ENCODE measurements at regions not wholly inside any gene's neighbourhood (a gene's known extent, or its start where the extent isn't known, plus 50 kb on each side); places are given as distances from the start of the nearest gene placed in this dataset.
A peak's percentile ranks its signal among the peaks of the same experiment; 100 is the strongest.

GRCh38 chr16:64406770-64407181, 715.1 kb downstream of the CDH11 start:
- intact Hi-C loops (cut with DNase I): no loop called here
- ATAC-seq (no peak), DNase-seq (ENCODE audit: low spot score) (no peak)

DNA sequence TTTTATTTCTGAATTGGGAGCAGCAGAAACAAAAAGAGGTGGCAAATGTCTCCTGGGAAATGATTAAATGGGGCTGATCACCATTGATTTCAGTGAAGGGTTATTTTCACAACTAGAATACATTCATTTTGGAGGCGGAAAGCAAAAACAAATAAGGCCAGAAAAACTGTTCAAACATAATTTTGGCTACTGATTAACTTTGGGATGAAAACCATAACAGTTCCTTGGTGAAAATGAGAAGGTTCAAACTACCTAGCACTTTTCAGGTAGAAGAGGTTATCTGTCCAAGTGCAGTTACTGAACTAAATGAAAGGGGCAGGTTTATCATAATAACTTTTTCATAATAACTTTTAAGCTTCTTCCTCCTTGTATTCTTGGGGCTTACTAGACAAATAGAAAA, 718.5 kb downstream of the CDH11 start:
- ATAC-seq: no peak
- intact Hi-C loops (cut with DNase I): no loop called here
- DNase-seq (ENCODE audit: low spot score): no peak

GRCh38 chr16:64398793-64399192, 723.1 kb downstream of the CDH11 start:
- intact Hi-C loops (cut with DNase I): no loop called here
- no peak for DNase-seq (ENCODE audit: low spot score)
- no peak for ATAC-seq

DNA sequence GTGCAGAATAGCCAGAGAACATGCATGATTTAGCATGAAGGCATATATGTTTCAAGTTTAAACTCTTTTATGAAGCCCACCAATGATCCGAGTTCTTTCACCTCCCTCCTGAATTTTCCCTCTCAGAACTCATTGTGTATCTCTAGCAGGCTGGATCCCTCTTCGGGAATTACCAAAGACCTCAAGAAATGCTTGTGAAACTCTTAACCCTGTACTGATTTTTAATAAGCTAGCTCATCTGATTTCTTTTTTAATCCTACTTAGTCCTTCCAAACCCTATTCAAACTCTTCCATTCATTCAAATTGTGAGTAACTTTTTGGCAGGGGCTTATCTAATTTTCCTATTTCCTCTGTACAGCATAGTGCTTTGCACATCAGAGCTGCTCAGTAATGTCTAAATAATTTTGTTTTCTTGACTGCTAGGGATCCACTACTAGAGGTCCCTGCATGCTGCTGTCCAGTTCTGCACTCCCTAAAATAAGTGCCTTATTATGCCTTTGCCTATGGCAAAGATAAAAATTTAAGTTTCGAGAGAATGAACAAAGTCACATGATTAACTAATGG, 723.8 kb downstream of the CDH11 start:
- ATAC-seq (no peak), DNase-seq (ENCODE audit: low spot score) (no peak)
- intact Hi-C loops (cut with DNase I): no loop called here

DNA sequence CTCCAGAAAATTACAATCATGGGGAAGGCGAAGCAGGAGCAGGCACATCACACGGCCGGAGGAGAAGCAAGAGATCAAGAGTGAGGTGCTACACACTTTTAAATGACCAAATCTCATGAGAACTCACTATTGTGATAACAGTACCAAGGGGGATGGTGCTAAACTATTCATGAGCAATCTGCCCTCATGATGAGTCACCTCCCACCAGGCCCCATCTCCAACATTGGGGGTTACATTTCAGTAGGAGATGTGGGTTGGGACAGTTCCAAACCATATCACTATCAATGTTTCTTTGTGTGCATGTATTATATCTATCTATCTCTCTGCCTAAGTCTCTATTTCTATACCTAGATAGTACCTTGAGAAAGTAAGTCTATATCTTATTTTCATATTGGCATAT, 724.8 kb downstream of the CDH11 start:
- no peak for ATAC-seq
- intact Hi-C loops (cut with DNase I): no loop called here
- DNase-seq (ENCODE audit: low spot score): no peak

- ATAC-seq (no peak), DNase-seq (ENCODE audit: low spot score) (no peak)
- intact Hi-C loops (cut with DNase I): no loop called here
Measured at GRCh38 chr16:64394061-64394460, 727.8 kb downstream of the CDH11 start.

- intact Hi-C loops (cut with DNase I): no loop called here
- DNase-seq (ENCODE audit: low spot score) (no peak), ATAC-seq (no peak)
Measured at GRCh38 chr16:64392456-64392855, 729.4 kb downstream of the CDH11 start.

DNA sequence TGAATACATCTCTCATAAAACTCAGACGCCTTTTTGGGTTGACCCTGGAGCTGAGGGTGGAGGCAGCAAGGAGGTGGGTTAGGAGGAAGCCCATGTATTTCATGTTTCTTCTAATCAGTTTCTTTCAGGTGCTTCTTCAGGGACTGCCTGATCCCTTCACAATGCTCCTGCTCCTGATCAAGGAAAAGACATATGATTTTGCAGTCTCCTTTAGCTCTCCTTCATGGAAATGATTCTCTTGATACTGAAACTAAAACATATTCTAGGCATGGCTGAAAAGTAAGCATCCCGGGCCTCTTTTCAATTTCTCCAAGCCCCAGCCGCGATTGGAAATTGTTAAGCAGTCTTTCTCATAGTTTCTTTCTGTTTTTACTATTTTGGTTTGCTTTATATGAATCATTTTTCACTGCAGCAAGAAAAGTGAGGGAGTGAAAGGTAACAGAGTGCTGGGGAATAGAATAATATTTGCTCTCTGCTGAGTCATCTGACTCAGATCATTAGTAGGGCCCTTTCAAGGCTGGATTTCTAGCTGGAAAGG, 730.7 kb downstream of the CDH11 start:
- ATAC-seq: peak; percentile 73
- DNase-seq (ENCODE audit: low spot score): no peak
- intact Hi-C loops (cut with DNase I): no loop called here

GRCh38 chr16:64390102-64390501, 731.8 kb downstream of the CDH11 start:
- DNase-seq (ENCODE audit: low spot score) (no peak), ATAC-seq (peak; percentile 83)
- intact Hi-C loops (cut with DNase I): no loop called here

- no peak for ATAC-seq
- intact Hi-C loops (cut with DNase I): no loop called here
- no peak for DNase-seq (ENCODE audit: low spot score)
Measured at GRCh38 chr16:64384636-64385035, 737.2 kb downstream of the CDH11 start.

- DNase-seq (ENCODE audit: low spot score) (no peak), ATAC-seq (no peak)
- intact Hi-C loops (cut with DNase I): no loop called here
Measured at GRCh38 chr16:64381979-64382378, 739.9 kb downstream of the CDH11 start.

DNA sequence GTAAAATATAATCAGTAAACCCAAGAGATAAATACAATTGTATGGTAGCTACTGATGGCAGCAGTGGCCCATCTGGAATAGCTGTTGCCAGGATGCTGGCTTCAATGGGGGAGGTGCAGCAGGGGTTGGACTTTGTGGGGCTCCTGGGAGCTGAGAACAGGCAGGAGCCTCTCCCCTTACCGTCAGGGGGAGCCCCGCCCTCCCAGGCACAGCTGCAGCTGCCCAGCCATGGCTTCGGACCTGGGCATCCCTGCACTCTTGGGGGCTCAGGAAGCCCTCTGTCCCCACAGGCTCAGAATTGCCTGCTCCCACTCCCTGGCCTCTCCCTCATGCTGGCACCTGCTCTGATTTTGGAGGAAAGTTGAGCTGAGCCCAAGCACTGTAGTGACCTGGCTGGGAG, 741.1 kb downstream of the CDH11 start:
- ATAC-seq: no peak

DNA sequence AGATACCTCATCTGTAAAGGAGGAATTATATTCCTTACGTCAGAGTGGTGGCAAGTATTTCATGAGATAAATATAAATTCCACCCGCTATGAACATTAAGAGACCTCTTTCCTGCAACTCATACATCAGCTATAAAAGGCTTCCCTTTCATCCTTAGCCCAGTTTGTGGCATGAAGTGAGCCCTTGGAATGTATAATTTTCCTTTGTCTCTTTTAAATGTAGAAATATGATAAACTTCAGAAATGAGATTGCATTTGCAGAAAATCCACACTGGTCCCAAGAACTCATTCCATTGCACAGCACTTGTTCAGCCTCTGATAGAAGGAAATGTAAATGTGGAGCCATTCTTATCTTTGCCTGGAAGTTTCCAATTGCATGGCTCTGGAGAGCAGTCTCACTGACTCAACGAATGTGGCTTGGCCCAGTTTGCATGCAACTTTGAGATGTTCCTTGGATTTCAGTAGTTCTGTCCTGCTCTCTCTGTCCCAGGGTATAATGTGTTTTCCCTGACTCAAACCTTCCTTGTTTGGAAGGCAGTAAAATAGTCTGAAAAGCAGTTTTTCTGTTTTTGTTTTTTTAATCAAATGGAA, 746.4 kb downstream of the CDH11 start:
- no peak for ATAC-seq
- intact Hi-C loops (cut with DNase I): no loop called here
- no peak for DNase-seq (ENCODE audit: low spot score)

More for the DNA sequence above, 741.1 kb downstream of the CDH11 start:
- no peak for DNase-seq (ENCODE audit: low spot score)
- intact Hi-C loops (cut with DNase I): no loop called here

DNA sequence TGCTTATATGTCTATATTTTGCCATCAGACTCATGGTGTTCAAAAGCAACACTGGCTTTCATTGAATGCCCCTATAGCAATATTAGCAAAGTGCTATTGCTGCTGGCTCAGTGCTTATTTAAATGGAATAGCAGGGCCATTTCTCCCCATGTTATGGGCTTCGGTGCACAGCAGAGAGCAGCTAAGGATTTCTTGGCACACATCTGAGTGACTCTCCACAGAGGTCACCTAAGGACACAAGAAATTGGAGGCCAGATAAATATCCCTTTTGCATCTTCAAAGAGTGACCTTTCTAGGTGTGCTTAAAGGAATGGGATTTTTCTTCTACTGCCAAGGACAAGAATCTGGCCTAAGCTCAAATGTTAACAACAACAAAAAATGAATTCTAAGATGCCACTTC, 751.8 kb downstream of the CDH11 start:
- intact Hi-C loops (cut with DNase I): no loop called here
- no peak for DNase-seq (ENCODE audit: low spot score)
- no peak for ATAC-seq

GRCh38 chr16:64365448-64365931, 756.4 kb downstream of the CDH11 start:
- DNase-seq (ENCODE audit: low spot score) (no peak), ATAC-seq (no peak)
- intact Hi-C loops (cut with DNase I): no loop called here

DNA sequence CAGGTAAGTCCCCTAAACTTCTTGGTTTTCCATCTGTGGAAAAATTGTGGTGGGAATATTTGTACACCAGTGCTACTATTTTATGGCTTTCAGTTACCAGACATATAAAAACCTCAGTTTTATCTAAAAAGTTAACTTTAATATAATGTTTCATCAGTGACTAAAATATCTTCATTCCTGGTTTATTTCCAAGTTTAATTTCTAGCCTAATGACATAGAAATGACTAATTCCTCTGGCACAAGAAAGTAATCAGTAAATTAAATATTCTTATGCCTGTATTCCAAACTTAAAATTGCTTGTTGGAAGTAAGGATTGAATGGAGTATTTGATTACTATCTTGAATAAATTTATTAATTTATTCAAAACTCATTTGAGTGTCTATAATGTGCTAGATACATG, 757.0 kb downstream of the CDH11 start:
- no peak for ATAC-seq
- no peak for DNase-seq (ENCODE audit: low spot score)
- intact Hi-C loops (cut with DNase I): no loop called here

- DNase-seq (ENCODE audit: low spot score): no peak
- intact Hi-C loops (cut with DNase I): no loop called here
- no peak for ATAC-seq
Measured at GRCh38 chr16:64364416-64364815, 757.4 kb downstream of the CDH11 start.

- no peak for ATAC-seq
- intact Hi-C loops (cut with DNase I): no loop called here
- no peak for DNase-seq (ENCODE audit: low spot score)
Measured at GRCh38 chr16:64364016-64364415, 757.8 kb downstream of the CDH11 start.

GRCh38 chr16:64363039-64363438, 758.8 kb downstream of the CDH11 start:
- intact Hi-C loops (cut with DNase I): no loop called here
- ATAC-seq (no peak), DNase-seq (ENCODE audit: low spot score) (no peak)

GRCh38 chr16:64362193-64362592, 759.7 kb downstream of the CDH11 start:
- DNase-seq (ENCODE audit: low spot score) (no peak), ATAC-seq (no peak)
- intact Hi-C loops (cut with DNase I): no loop called here

- intact Hi-C loops (cut with DNase I): no loop called here
- DNase-seq (ENCODE audit: low spot score) (no peak), ATAC-seq (no peak)
Measured at GRCh38 chr16:64361753-64362152, 760.1 kb downstream of the CDH11 start.
